ENCODE measurements at regions not wholly inside any gene's neighbourhood (a gene's known extent, or its start where the extent isn't known, plus 50 kb on each side); places are given as distances from the start of the nearest gene placed in this dataset.
"Not testable (repeated sequence)": the region's sequence is repeated elsewhere in the genome, so short reads cannot be mapped to it uniquely, and the experiment has no call there.

DNA sequence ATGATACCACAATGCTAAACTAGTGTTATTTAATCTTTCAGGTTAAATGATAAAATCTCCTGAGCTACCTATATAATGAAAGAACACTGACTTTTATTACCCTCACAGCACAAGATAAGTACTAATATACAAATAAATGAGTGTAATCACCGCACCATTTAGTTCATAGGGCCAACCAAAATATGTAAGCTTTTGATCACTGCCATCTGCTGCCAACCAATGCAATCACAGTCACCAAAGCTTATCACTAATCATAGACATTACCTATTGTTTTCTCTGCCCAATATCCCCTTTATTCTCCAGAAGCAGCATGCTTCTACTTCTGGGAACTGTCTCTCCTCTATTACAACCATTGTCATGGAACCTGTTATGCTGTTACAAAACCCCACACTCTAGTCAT, 151.6 kb upstream of the LRATD1 start:
- H4K20me1 ChIP-seq (ENCODE audit: insufficient read depth, low read length) = no peaks in the 10 kb centered on the region
- H3K9ac ChIP-seq (ENCODE audit: low read length) = no peak overlapping the region

DNA sequence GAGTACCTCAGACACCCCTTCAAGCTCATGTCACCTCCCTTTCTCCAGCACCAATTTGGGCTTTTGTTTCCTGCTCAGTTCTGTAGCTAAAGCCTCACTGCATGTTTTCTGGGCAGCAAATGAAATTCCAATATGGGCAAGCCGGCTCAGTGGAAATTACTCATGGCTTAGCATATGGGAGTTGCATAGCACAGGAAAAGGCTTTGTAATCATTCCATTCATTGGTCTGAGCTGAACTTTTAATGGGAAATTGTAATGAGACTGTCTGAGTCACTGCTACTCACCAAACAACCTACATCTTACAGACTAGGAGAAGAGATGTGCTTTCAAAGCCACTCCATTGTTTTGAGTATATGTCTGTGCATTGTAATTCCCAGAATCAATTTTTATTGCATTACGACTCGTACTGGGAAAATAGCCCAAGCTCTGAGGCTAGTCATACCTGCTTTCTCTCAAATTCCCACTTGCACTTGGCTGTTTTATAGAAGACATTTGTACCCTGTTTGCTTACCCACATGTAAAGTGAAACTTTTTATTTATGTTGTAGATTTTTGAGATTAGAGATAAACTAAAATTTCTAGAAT, 139.5 kb upstream of the LRATD1 start:
- no peak overlapping the region for H3K9ac ChIP-seq (ENCODE audit: low read length)
- H3K36me3 ChIP-seq (replicated peaks; ENCODE audit: low read depth, low read length) = no peaks in the 10 kb centered on the region
- H3K27ac ChIP-seq (ENCODE audit: low read length) = no peak overlapping the region
- no peaks in the 10 kb centered on the region for H3K79me2 ChIP-seq (ENCODE audit: low read length)
- no peaks in the 10 kb centered on the region for H3K4me1 ChIP-seq (ENCODE audit: low read length)
- no peak for TF ChIP-seq EZH2phosphoT487 (IDR thresholded peaks at IDR 0.05; ENCODE audit: low read depth)
- TF ChIP-seq, protein P1, sequence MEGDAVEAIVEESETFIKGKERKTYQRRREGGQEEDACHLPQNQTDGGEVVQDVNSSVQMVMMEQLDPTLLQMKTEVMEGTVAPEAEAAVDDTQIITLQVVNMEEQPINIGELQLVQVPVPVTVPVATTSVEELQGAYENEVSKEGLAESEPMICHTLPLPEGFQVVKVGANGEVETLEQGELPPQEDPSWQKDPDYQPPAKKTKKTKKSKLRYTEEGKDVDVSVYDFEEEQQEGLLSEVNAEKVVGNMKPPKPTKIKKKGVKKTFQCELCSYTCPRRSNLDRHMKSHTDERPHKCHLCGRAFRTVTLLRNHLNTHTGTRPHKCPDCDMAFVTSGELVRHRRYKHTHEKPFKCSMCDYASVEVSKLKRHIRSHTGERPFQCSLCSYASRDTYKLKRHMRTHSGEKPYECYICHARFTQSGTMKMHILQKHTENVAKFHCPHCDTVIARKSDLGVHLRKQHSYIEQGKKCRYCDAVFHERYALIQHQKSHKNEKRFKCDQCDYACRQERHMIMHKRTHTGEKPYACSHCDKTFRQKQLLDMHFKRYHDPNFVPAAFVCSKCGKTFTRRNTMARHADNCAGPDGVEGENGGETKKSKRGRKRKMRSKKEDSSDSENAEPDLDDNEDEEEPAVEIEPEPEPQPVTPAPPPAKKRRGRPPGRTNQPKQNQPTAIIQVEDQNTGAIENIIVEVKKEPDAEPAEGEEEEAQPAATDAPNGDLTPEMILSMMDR (IDR thresholded peaks at IDR 0.05; ENCODE audit: low read depth, low read length) = no peak
- no peak overlapping the region for H3K4me2 ChIP-seq (ENCODE audit: low read length)
- H3K27me3 ChIP-seq (ENCODE audit: low read depth, low read length) = no peaks in the 10 kb centered on the region
- H3K4me3 ChIP-seq (ENCODE audit: low read length) = no peak overlapping the region
- no peaks in the 10 kb centered on the region for H3K9me3 ChIP-seq (ENCODE audit: insufficient read depth, low read length)
- no peaks in the 10 kb centered on the region for H4K20me1 ChIP-seq (ENCODE audit: insufficient read depth, low read length)
- H2AFZ ChIP-seq (ENCODE audit: low read depth, low read length) = no peak overlapping the region

More for the DNA sequence above, 151.6 kb upstream of the LRATD1 start:
- H3K9me3 ChIP-seq (ENCODE audit: insufficient read depth, low read length) = no peaks in the 10 kb centered on the region
- no peak overlapping the region for H3K4me3 ChIP-seq (ENCODE audit: low read length)
- H3K4me1 ChIP-seq (ENCODE audit: low read length) = peaks cover 4% of the 10 kb centered on the region; the same call in 1 of the 2 replicates
- H3K36me3 ChIP-seq (replicated peaks; ENCODE audit: low read depth, low read length) = no peaks in the 10 kb centered on the region
- H3K79me2 ChIP-seq (ENCODE audit: low read length) = no peaks in the 10 kb centered on the region
- no peak overlapping the region for H3K4me2 ChIP-seq (ENCODE audit: low read length)
- H3K27ac ChIP-seq (ENCODE audit: low read length) = no peak overlapping the region
- H3K27me3 ChIP-seq (ENCODE audit: low read depth, low read length) = no peaks in the 10 kb centered on the region
- H2AFZ ChIP-seq (ENCODE audit: low read depth, low read length) = no peak overlapping the region
- TF ChIP-seq, protein P1 (IDR thresholded peaks at IDR 0.05; ENCODE audit: low read depth, low read length) = peak; percentile 39
- no peak for TF ChIP-seq EZH2phosphoT487 (IDR thresholded peaks at IDR 0.05; ENCODE audit: low read depth)

DNA sequence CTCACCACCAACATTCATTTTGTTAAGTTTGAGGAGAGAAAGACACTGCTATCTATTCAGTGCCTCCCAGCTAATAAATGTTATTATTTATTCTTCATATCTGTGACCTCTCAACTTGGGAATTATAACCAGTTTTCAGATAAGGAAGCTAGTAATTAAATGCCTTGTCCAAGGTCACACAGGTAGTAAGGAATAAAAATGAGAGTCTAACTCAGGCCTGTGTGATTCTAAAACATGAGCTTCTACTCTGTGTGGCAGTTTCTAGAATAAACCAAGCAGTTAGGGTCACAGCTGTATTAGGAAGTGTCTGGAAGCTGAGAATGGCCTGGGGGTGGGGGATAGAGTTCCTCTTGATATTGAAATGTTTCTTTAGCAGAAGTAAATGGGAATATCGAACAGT, 137.8 kb upstream of the LRATD1 start:
- H3K9ac ChIP-seq (ENCODE audit: low read length) = no peak overlapping the region
- H4K20me1 ChIP-seq (ENCODE audit: insufficient read depth, low read length) = no peaks in the 10 kb centered on the region
- no peaks in the 10 kb centered on the region for H3K79me2 ChIP-seq (ENCODE audit: low read length)
- H3K4me2 ChIP-seq (ENCODE audit: low read length) = no peak overlapping the region
- no peak overlapping the region for H3K4me3 ChIP-seq (ENCODE audit: low read length)
- TF ChIP-seq, protein P1 (IDR thresholded peaks at IDR 0.05; ENCODE audit: low read depth, low read length) = no peak
- TF ChIP-seq EZH2phosphoT487 (IDR thresholded peaks at IDR 0.05; ENCODE audit: low read depth) = no peak
- no peak overlapping the region for H2AFZ ChIP-seq (ENCODE audit: low read depth, low read length)
- H3K36me3 ChIP-seq (replicated peaks; ENCODE audit: low read depth, low read length) = no peaks in the 10 kb centered on the region
- no peaks in the 10 kb centered on the region for H3K4me1 ChIP-seq (ENCODE audit: low read length)
- no peaks in the 10 kb centered on the region for H3K9me3 ChIP-seq (ENCODE audit: insufficient read depth, low read length)
- H3K27ac ChIP-seq (ENCODE audit: low read length) = no peak overlapping the region
- H3K27me3 ChIP-seq (ENCODE audit: low read depth, low read length) = no peaks in the 10 kb centered on the region

DNA sequence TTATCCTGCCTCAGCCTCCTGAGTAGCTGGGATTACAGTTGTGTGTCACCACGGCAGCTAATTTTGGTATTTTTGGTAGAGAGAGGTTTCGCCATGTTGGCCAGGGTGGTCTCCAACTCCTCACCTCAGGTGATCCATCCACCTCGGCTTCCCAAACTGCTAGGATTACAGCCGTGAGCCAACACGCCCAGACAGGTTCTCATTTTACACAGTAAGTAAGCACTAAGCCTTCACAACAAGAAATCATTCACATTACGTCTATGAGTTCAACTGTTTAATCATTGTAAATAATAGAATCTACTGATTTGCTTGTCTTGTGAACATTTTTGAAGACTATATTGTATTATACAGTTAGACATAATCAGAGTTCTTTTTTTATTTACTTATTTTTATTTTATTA, 131.5 kb upstream of the LRATD1 start:
- Histone ChIP-seq H3K9me3 (ENCODE audit: insufficient read depth, low read length) (no peaks in the 10 kb centered on the region), H3K36me3 (replicated peaks; ENCODE audit: low read depth, low read length) (no peaks in the 10 kb centered on the region), H4K20me1 (ENCODE audit: insufficient read depth, low read length) (no peaks in the 10 kb centered on the region), H3K27me3 (ENCODE audit: low read depth, low read length) (no peaks in the 10 kb centered on the region), H3K4me3 (ENCODE audit: low read length) (no peak overlapping the region), H3K4me2 (ENCODE audit: low read length) (no peak overlapping the region), H2AFZ (ENCODE audit: low read depth, low read length) (no peak overlapping the region), H3K27ac (ENCODE audit: low read length) (no peak overlapping the region), H3K79me2 (ENCODE audit: low read length) (no peaks in the 10 kb centered on the region), H3K4me1 (ENCODE audit: low read length) (no peaks in the 10 kb centered on the region), H3K9ac (ENCODE audit: low read length) (no peak overlapping the region)
- TF ChIP-seq EZH2phosphoT487 (IDR thresholded peaks at IDR 0.05; ENCODE audit: low read depth) = no peak
- TF ChIP-seq, protein P1 (IDR thresholded peaks at IDR 0.05; ENCODE audit: low read depth, low read length) = no peak

DNA sequence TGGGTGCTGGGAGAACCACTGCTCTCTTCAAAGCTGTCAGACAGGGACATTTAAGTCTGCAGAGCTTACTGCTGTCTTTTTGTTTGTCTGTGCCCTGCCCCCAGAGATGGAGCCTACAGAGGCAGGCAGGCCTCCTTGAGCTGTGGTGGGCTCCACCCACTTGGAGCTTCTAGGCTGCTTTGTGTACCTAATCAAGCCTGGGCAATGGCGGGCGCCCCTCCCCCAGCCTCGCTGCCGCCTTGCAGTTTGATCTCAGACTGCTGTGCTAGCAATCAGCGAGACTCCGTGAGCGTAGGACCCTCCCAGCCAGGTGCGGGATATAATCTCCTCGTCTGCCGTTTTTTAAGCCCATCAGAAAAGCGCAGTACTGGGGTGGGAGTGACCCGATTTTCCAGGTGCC, 125.6 kb upstream of the LRATD1 start:
- H2AFZ ChIP-seq (ENCODE audit: low read depth, low read length); H3K4me2 ChIP-seq (ENCODE audit: low read length); H3K36me3 ChIP-seq (replicated peaks; ENCODE audit: low read depth, low read length); H3K79me2 ChIP-seq (ENCODE audit: low read length); H3K4me3 ChIP-seq (ENCODE audit: low read length); H3K9me3 ChIP-seq (ENCODE audit: insufficient read depth, low read length); H3K9ac ChIP-seq (ENCODE audit: low read length); H3K27me3 ChIP-seq (ENCODE audit: low read depth, low read length); H4K20me1 ChIP-seq (ENCODE audit: insufficient read depth, low read length); H3K27ac ChIP-seq (ENCODE audit: low read length); H3K4me1 ChIP-seq (ENCODE audit: low read length): not testable (repeated sequence)

All from OCI-LY3 (cell line).